ENCODE measurements at regions not wholly inside any gene's neighbourhood (a gene's known extent, or its start where the extent isn't known, plus 50 kb on each side); places are given as distances from the start of the nearest gene placed in this dataset.

GRCh38 chr3:68103811-68104210 lies 449.4 kb upstream of the SUCLG2 start:
- Histone ChIP-seq H2BK15ac (ENCODE audit: low read length) (no peak overlapping the region), H3K79me1 (ENCODE audit: low read depth, low read length) (no peaks in the 10 kb centered on the region), H2AFZ (ENCODE audit: low read length) (no peak overlapping the region), H3K27ac (ENCODE audit: low read depth, low read length) (no peak overlapping the region), H4K5ac (ENCODE audit: insufficient read length, low read depth, low read length) (no peak overlapping the region), H2BK12ac (ENCODE audit: low read depth, low read length) (no peak overlapping the region), H2BK5ac (ENCODE audit: low read depth, low read length) (no peak overlapping the region), H3K27me3 (replicated peaks in 1 of 4; ENCODE audit: control insufficient read depth in 3 of 4, extremely low read depth in 1 of 4, insufficient read depth in 3 of 4, low read length in 3 of 4) (peaks cover 0 to 1% (median 0%) of the 10 kb centered on the region in 4 experiments; a peak in 1 of 7 replicates), H3K18ac (ENCODE audit: extremely low read depth, low read length) (no peak overlapping the region), H3K9ac (replicated peaks in 1 of 4; ENCODE audit: extremely low read depth in 1 of 4, low read depth in 3 of 4, low read length in 3 of 4) (no peak overlapping the region), H4K91ac (replicated peaks; ENCODE audit: insufficient read length, low read length) (no peak overlapping the region), H2AK5ac (ENCODE audit: low read depth, low read length) (no peak overlapping the region), H4K8ac (ENCODE audit: extremely low read depth, insufficient read depth, low read length) (no peak overlapping the region), H3K4ac (replicated peaks; ENCODE audit: insufficient read length, low read depth, low read length) (no peak overlapping the region), H3K23me2 (ENCODE audit: low read depth, low read length) (no peaks in the 10 kb centered on the region), H3K23ac (ENCODE audit: insufficient read length) (no peak overlapping the region), H2BK120ac (replicated peaks; ENCODE audit: low read depth, low read length) (no peak overlapping the region), H3K79me2 (ENCODE audit: control insufficient read depth in 1 of 2, insufficient read depth in 2 of 2, low read length in 2 of 2) (no peaks in the 10 kb centered on the region), H2BK20ac (ENCODE audit: low read length) (no peak overlapping the region), H3K4me2 (ENCODE audit: insufficient read depth in 1 of 2, low read depth in 2 of 2, low read length in 2 of 2) (no peak overlapping the region), H3K56ac (replicated peaks; ENCODE audit: insufficient read length, low read depth, low read length) (no peak overlapping the region), H3K4me3 (ENCODE audit: extremely low read depth in 1 of 4, insufficient read depth in 2 of 4, low read depth in 3 of 4, low read length in 4 of 4) (no peak overlapping the region), H3K14ac (ENCODE audit: insufficient read length) (no peak overlapping the region), H3K9me3 (ENCODE audit: insufficient read depth in 2 of 2, low read depth in 1 of 2, low read length in 1 of 2) (peaks cover 0 to 3% of the 10 kb centered on the region in 2 experiments; a peak in 1 of 4 replicates), H3K4me1 (replicated peaks in 1 of 4; ENCODE audit: control insufficient read depth in 3 of 4, insufficient read depth in 4 of 4, low read length in 3 of 4) (no peaks in the 10 kb centered on the region), H4K20me1 (replicated peaks in 1 of 2; ENCODE audit: control insufficient read depth in 1 of 2, insufficient read depth in 2 of 2, low read length in 2 of 2) (no peaks in the 10 kb centered on the region), H3K36me3 (ENCODE audit: control insufficient read depth in 2 of 4, insufficient read depth in 4 of 4, low read length in 3 of 4) (no peaks in the 10 kb centered on the region)
- WGBS, 2 experiments (ENCODE audit: extremely low coverage in 1 of 2, insufficient coverage in 1 of 2, insufficient read length in 1 of 2, insufficient replicate concordance in 2 of 2, low coverage in 1 of 2, low lambda C conversion rate in 2 of 2, missing lambda C conversion rate in 1 of 2): 67% methylated on average over 1 of the region's 1 CpG; no CpG with 5 or more reads in 1 of the 2 experiments
- CTCF ChIA-PET (ENCODE audit: partially characterized antibody): no interaction called here
- FAIRE-seq (no peak), DNase-seq (ENCODE audit: low read depth in 1 of 2, low spot score in 2 of 2) (no peak)
- POLR2A ChIA-PET (ENCODE audit: partially characterized antibody): no interaction called here
- no peak for TF ChIP-seq FOSL1 (IDR thresholded peaks at IDR 0.05; ENCODE audit: insufficient read depth, low read depth, low read length)
- no peak for TF ChIP-seq CHD1 (IDR thresholded peaks at IDR 0.05; ENCODE audit: low read depth, low read length)
- TF ChIP-seq YY1 (IDR thresholded peaks at IDR 0.05; ENCODE audit: low read depth, low read length): no peak
- no peak for TF ChIP-seq SIN3A (conservative IDR thresholded peaks at IDR 0.05 in 1 of 2, IDR thresholded peaks at IDR 0.05 in 1 of 2; ENCODE audit: low read depth in 1 of 2, low read length in 2 of 2)
- TF ChIP-seq POLR2AphosphoS5 (IDR thresholded peaks at IDR 0.05; ENCODE audit: low read depth, low read length): no peak
- no peak for TF ChIP-seq POLR2A (IDR thresholded peaks at IDR 0.05; ENCODE audit: control extremely low read depth in 1 of 2, low read depth in 2 of 2, low read length in 2 of 2)
- no peak for TF ChIP-seq SP2 (IDR thresholded peaks at IDR 0.05; ENCODE audit: low read length)
- TF ChIP-seq EZH2 (IDR thresholded peaks at IDR 0.05; ENCODE audit: low read depth, low read length, severe bottlenecking): no peak
- TF ChIP-seq MAX (IDR thresholded peaks at IDR 0.05): no peak
- no peak for TF ChIP-seq ZNF274 (IDR thresholded peaks at IDR 0.05; ENCODE audit: borderline replicate concordance, extremely low read depth, low read length)
- no peak for TF ChIP-seq NRF1 (IDR thresholded peaks at IDR 0.05; ENCODE audit: low read depth, low read length)
- no peak for TF ChIP-seq CBX5 (IDR thresholded peaks at IDR 0.05; ENCODE audit: low read depth, low read length)
- TF ChIP-seq BRCA1 (IDR thresholded peaks at IDR 0.05; ENCODE audit: low read depth, low read length): no peak
- no peak for TF ChIP-seq KDM4A (IDR thresholded peaks at IDR 0.05; ENCODE audit: low read depth, low read length, severe bottlenecking)
- no peak for TF ChIP-seq CREB1 (IDR thresholded peaks at IDR 0.05)
- TF ChIP-seq TCF12 (IDR thresholded peaks at IDR 0.05; ENCODE audit: low read depth, low read length): no peak
- no peak for TF ChIP-seq KDM1A (IDR thresholded peaks at IDR 0.05; ENCODE audit: borderline replicate concordance, low read length)
